Spinal cord (tissue), 9 donors: ENCODE measurements at regions not wholly inside any gene's neighbourhood (a gene's known extent, or its start where the extent isn't known, plus 50 kb on each side); places are given as distances from the start of the nearest gene placed in this dataset.

Experiments
- DNase-seq, 6 donors: peaks; one replicate each; pipeline versions ENCODE4 v3.0.0 to v3.0.0-alpha.2; 2013 to 2015; ENCODE audit warnings: low spot score in 6 of 6, low read depth in 4 of 6
- H3K27ac ChIP-seq: one replicate; pipeline ENCODE4 v1.5.1; 2013; ENCODE audit warnings: low read depth, low read length, control low read depth
- H3K27me3 ChIP-seq: one replicate; pipeline ENCODE4 v1.6.1; 2013; ENCODE audit warnings: low read length; ENCODE audit not compliant: control insufficient read depth, insufficient read depth
- H3K36me3 ChIP-seq: one replicate; pipeline ENCODE4 v1.6.1; 2013; ENCODE audit warnings: low read length; ENCODE audit not compliant: control insufficient read depth, insufficient read depth
- H3K4me1 ChIP-seq: one replicate; pipeline ENCODE4 v1.6.1; 2013; ENCODE audit warnings: low read length; ENCODE audit not compliant: control insufficient read depth, insufficient read depth
- H3K4me3 ChIP-seq: one replicate; pipeline ENCODE4 v1.5.1; 2013; ENCODE audit warnings: low read depth, low read length, control low read depth
- H3K9me3 ChIP-seq: one replicate; pipeline ENCODE4 v1.6.1; 2013; ENCODE audit warnings: low read length; ENCODE audit not compliant: control insufficient read depth, insufficient read depth
- whole genome bisulfite sequencing: methylation state at CpG from one replicate; pipeline ENCODE4 v1.1.5; 2013; ENCODE audit warnings: missing lambda C conversion rate; ENCODE audit not compliant: insufficient coverage; 5-methylcytosine and 5-hydroxymethylcytosine counted together
- donor health status: healthy.

DNA sequence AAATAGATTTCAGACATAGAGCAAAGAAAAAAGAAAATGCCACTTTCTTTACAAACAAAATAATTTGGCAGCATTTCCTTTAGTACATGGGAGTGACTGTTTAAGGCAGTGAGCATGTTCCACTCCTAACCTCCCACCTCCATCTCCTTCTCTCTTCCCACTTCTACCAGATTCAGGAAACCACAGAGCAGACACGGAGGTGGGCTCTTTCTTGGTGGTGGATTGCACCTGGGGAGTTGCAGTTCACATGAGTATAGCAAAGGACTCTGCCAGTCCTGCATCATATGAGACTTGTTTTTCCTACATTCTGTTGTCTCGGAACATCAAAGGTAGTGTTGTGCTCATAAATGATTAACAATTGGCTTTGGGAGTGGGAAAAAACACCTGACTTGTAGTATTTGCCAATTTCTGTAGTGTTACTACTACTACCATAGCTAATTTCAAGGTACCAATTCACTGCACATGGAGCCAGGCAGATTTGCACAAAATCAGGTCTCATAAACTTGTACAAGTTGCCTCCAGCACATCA is 137.2 kb downstream of the SPP2 start:
- no CpG with 5 or more reads among the region's 2 CpGs for WGBS
- H3K27me3 ChIP-seq, result no peaks in the 10 kb centered on the region
- H3K4me1 ChIP-seq, result no peaks in the 10 kb centered on the region
- no peak overlapping the region for H3K27ac ChIP-seq
- no peak overlapping the region for H3K4me3 ChIP-seq
- no peak for DNase-seq
- no peaks in the 10 kb centered on the region for H3K9me3 ChIP-seq
- H3K36me3 ChIP-seq, result no peaks in the 10 kb centered on the region

DNA sequence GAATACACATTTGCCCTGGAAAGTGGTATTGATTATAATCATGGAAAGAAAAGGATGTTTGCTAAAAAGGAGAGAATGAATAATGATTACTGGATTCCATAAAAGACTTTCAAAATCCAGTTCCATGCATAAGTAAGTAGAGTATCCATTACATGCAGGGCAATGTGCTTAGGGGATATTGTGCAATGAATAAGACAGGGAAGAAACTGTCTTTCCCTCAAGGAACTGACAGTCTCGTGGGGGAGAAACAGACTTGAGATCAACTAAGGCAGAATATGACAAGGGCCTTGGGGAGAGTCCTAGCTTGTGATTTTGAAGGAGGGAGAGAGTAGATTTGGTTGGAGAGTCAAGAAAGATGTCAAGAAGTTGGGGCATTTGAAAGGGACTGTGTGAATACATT is 130.6 kb downstream of the SPP2 start:
- WGBS, result 63% methylated on average over 1 of the region's 1 CpG
- Histone ChIP-seq H3K4me3 (no peak overlapping the region), H3K27me3 (no peaks in the 10 kb centered on the region), H3K9me3 (no peaks in the 10 kb centered on the region), H3K4me1 (peaks cover 4% of the 10 kb centered on the region), H3K36me3 (no peaks in the 10 kb centered on the region), H3K27ac (no peak overlapping the region)
- DNase-seq, result no peak

DNA sequence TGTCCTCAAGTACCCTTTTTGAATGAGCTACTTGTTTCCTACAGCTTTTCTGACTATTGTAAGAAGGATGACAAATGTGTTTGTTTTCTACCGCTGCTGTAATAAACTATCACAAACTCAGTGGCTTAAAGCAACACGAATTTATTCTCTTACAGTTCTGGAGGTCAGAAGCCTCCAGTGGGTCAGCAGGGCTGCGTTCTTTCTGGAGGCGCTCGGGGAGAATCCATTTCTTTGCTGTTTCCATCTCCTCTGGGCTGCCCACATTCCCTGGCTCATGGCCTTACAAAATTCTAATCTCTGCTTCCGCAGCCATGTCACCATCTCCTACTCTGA is 128.5 kb downstream of the SPP2 start:
- DNase-seq, result no peak
- Histone ChIP-seq H3K27ac (no peak overlapping the region), H3K36me3 (no peaks in the 10 kb centered on the region), H3K27me3 (no peaks in the 10 kb centered on the region), H3K4me3 (no peak overlapping the region), H3K4me1 (peaks cover 4% of the 10 kb centered on the region), H3K9me3 (no peaks in the 10 kb centered on the region)
- WGBS, result 76% methylated on average over 6 of the region's 6 CpGs

DNA sequence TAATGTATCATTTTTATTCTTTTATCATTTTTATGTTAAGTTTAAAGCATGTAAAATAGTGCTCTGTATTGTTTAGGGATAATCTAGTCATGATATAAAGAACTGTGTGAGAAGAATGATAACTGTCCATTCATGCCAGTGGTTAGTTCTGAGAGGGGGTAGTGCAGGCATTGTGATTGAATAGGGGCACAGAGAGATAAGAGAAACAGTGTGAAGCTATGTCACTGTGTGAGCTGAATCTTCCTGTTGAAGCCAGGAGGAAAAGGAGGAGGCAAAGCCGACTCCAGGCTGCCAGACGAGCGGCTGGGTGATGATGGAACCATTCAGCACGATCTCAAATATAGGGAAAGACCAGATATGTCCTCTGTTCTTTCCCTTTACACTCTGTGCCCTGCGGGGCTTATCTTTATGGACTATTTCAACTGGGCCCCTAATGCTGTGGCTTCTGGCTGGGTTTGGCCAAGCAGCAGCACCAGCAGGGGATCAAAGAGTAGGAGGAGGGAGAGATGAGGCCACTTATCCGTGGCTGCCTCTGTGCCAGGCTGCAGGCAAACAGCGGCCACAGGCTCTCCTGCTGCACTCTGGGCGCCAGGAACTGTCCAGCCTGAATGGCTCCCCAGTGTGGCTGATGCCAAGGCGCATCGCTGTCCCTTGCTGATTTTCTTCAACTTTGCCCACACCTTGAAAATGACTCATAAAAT is 128.0 kb downstream of the SPP2 start:
- Histone ChIP-seq H3K4me3 (no peak overlapping the region), H3K4me1 (peaks cover 4% of the 10 kb centered on the region), H3K27ac (no peak overlapping the region), H3K27me3 (no peaks in the 10 kb centered on the region), H3K9me3 (no peaks in the 10 kb centered on the region), H3K36me3 (no peaks in the 10 kb centered on the region)
- peak in 1 of 6 donors; percentile 16 for DNase-seq
- 55% methylated on average over 9 of the region's 10 CpGs for WGBS

DNA sequence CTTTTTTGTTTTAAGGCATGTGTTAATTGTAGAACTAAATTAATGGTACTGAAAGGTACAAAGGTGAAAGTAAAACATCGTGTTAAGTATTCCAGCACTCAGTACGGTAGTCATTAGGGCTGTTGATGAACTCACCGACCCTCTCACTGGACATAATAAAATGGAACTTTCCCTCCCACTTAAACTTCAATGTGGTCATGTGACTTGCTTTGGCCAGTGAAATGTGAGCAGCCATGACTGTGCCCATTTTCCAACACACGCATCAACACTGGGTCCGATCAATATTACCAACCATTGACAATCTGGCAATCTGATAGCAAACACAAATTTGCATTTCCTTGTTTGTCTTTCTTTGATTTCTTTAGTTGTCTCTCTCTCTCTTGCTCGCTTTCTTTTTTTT is 125.1 kb downstream of the SPP2 start:
- H3K9me3 ChIP-seq, result no peaks in the 10 kb centered on the region
- no peak for DNase-seq
- 96% methylated on average over 3 of the region's 6 CpGs for WGBS
- H3K27me3 ChIP-seq, result no peaks in the 10 kb centered on the region
- no peak overlapping the region for H3K4me3 ChIP-seq
- H3K27ac ChIP-seq, result no peak overlapping the region
- no peaks in the 10 kb centered on the region for H3K36me3 ChIP-seq
- peaks cover 4% of the 10 kb centered on the region for H3K4me1 ChIP-seq

DNA sequence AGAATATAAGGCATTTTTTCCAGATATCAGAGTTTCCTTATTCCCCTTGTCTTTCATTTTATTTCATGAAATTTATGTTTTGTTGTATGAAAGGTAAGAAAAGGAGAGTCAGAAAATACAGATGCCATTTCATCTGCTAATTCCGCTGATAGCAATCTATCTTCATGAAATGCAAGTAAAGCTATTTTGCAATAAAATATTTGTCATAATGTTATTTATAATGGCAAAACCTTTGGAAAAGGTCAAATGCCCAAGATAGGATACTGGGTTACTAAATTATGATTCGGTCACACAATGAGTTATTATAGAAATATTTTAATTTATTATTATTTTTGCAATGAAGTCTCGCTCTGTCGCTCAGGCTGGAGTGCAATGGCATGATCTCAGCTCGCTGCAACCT is 124.2 kb downstream of the SPP2 start:
- DNase-seq, result no peak
- no CpG with 5 or more reads among the region's 5 CpGs for WGBS
- Histone ChIP-seq H3K36me3 (no peaks in the 10 kb centered on the region), H3K4me3 (no peak overlapping the region), H3K27ac (no peak overlapping the region), H3K27me3 (no peaks in the 10 kb centered on the region), H3K9me3 (no peaks in the 10 kb centered on the region), H3K4me1 (peaks cover 4% of the 10 kb centered on the region)

DNA sequence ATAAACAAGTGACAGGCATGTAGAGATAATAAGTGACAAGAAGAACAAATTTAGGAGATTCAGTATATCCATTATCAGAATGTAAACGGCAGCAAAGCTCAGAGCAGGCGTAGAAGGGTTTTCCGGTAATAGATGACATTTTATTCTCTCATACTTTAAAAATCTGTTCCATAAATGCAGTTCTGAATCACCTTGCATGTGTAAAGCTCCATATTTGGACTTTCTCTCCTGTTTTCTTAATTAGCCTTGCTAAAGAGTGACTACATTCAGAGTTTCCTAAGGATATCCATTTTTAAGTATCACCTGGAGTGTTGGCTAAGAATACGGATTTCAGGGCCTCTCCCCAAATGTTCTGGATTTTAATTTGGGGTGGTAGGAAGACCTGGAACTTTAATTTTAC is 122.0 kb downstream of the SPP2 start:
- Histone ChIP-seq H3K9me3 (no peaks in the 10 kb centered on the region), H3K4me3 (no peak overlapping the region), H3K27ac (no peak overlapping the region), H3K4me1 (no peaks in the 10 kb centered on the region), H3K36me3 (no peaks in the 10 kb centered on the region), H3K27me3 (no peaks in the 10 kb centered on the region)
- no CpG with 5 or more reads among the region's 4 CpGs for WGBS
- no peak for DNase-seq

DNA sequence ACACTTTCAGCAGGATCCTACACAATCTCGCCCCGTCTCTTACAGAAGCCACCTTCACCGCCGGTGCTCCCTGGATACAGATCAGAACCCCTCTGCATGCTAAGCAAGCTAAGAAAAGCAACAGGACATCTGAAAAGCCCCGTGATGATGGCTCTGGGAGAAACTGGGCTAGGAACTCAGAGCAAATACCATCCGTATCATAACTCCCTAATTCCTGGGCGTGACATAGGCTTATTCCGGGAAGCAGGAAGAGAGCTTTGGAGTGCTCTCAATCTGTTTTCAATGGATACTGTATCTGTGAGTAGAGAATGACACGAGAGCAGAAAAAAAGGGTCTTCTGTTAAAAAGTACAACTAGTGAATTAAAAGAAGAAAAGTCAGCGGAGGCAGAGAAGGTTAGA is 121.6 kb downstream of the SPP2 start:
- H3K36me3 ChIP-seq, result no peaks in the 10 kb centered on the region
- no peak overlapping the region for H3K4me3 ChIP-seq
- WGBS, result 79% methylated on average over 10 of the region's 10 CpGs
- DNase-seq, result no peak
- H3K9me3 ChIP-seq, result no peaks in the 10 kb centered on the region
- H3K4me1 ChIP-seq, result no peaks in the 10 kb centered on the region
- H3K27me3 ChIP-seq, result no peaks in the 10 kb centered on the region
- no peak overlapping the region for H3K27ac ChIP-seq

DNA sequence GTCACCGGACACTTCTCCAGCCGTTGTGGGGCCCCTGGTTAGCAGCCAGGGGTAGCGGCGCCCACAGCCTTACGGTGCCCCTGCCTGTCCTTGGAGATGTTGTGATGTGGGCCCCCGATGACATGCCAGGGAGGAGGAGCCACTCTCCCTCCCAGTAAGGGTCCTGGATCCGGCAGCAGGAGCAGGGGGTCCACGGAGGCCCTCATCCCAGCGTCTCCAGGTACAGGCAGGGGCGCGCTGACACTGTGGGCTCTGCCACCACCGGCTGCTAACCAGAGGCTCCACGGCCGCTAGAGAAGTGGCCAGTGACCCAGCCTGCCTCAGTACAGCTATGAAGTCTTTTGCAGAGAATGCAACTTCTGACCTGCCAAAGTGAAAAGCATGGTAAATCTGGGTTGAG is 121.2 kb downstream of the SPP2 start:
- no peak overlapping the region for H3K4me3 ChIP-seq
- H3K9me3 ChIP-seq, result no peaks in the 10 kb centered on the region
- no peaks in the 10 kb centered on the region for H3K4me1 ChIP-seq
- no peak for DNase-seq
- no peaks in the 10 kb centered on the region for H3K36me3 ChIP-seq
- H3K27ac ChIP-seq, result no peak overlapping the region
- H3K27me3 ChIP-seq, result no peaks in the 10 kb centered on the region
- 98% methylated on average over 14 of the region's 14 CpGs for WGBS

DNA sequence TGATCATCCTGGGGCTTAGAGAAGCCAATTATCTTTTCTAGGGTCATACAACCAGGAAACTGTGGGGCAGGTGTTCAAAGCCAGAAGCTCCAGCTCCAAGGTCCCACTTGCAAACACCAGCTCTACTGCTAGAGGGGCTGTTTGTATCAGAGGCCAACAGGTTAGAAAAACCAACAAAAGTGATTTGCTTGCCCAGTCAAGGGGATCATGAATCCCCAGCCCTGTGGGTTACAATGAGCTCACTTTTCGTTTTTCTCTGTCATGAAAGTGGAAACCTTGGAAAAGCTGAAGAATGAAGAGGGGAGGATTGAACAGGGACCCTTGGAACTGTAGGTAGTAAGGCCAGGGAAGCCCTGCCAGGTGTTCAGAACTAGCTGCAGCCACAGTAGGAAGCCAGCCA is 119.2 kb downstream of the SPP2 start:
- Histone ChIP-seq H3K27me3 (no peaks in the 10 kb centered on the region), H3K27ac (no peak overlapping the region), H3K4me3 (no peak overlapping the region), H3K4me1 (no peaks in the 10 kb centered on the region), H3K9me3 (no peaks in the 10 kb centered on the region), H3K36me3 (no peaks in the 10 kb centered on the region)
- no peak for DNase-seq
- WGBS, result 56% methylated on average over 1 of the region's 1 CpG
